K562 (cell line): ENCODE measurements at regions not wholly inside any gene's neighbourhood (a gene's known extent, or its start where the extent isn't known, plus 50 kb on each side); places are given as distances from the start of the nearest gene placed in this dataset.

Source experiments
- DLX4 ChIP-seq: fragments of 250-450 bp; sonication (Bioruptor Pico); IDR thresholded peaks from 2 replicates; pipeline ENCODE4 v1.6.1; 2021; ENCODE audit warnings: mild to moderate bottlenecking
- GABPB2 ChIP-seq: fragments of 250-450 bp; sonication (Bioruptor Pico); conservative IDR thresholded peaks from 2 replicates; pipeline ENCODE4 v1.5.1; 2021; ENCODE audit warnings: mild to moderate bottlenecking
- PHF21A ChIP-seq: fragments of 450-650 bp; IDR thresholded peaks from 2 replicates; pipeline ENCODE4 v1.6.1; 2017; ENCODE audit warnings: low read depth, borderline replicate concordance
- POLR2A ChIP-seq: fragments of 450-650 bp; conservative IDR thresholded peaks from 2 replicates; pipeline ENCODE4 v1.6.1; 2016
- PYGO2 ChIP-seq: fragments of 450-650 bp; IDR thresholded peaks from 2 replicates; pipeline ENCODE4 v1.6.1; 2016; ENCODE audit warnings: mild to moderate bottlenecking, missing genetic modification characterization, moderate library complexity, missing compliant biosample characterization
- RBFOX2 ChIP-seq: fragments of 200-400 bp; formaldehyde crosslinking; IDR thresholded peaks from 2 replicates; pipeline ENCODE4 v1.6.1; 2017; ENCODE audit warnings: low read depth, mild to moderate bottlenecking, low read length, moderate library complexity
- SNRNP70 ChIP-seq: fragments of 200-400 bp; formaldehyde crosslinking; optimal IDR thresholded peaks from 2 replicates; pipeline ENCODE3; 2017; ENCODE audit warnings: low read depth, low read length
- SRF ChIP-seq, 2 experiments: fragments of 250-450, 450-650 bp in 1 of 2; sonication (Bioruptor Pico) in 1 of 2; sonication (generic) in 1 of 2; formaldehyde crosslinking; IDR thresholded peaks; 2 replicates each; pipeline versions ENCODE4 v1.5.0 to v1.5.1; 2020 to 2022; ENCODE audit warnings: mild to moderate bottlenecking in 1 of 2, missing genetic modification reagents in 1 of 2
- ZNF398 ChIP-seq: fragments of 250-450 bp; sonication (Bioruptor Pico); IDR thresholded peaks from 2 replicates; pipeline ENCODE4 v1.8.0; 2021; ENCODE audit warnings: moderate library complexity, mild to moderate bottlenecking, inconsistent platforms
- ZNF586 ChIP-seq: fragments of 450-650 bp; formaldehyde crosslinking; conservative IDR thresholded peaks from 2 replicates; pipeline ENCODE4 v1.4.0; 2020; ENCODE audit warnings: mild to moderate bottlenecking, moderate library complexity
- ZNF75A ChIP-seq: fragments of 450-650 bp; formaldehyde crosslinking; IDR thresholded peaks from 2 replicates; pipeline ENCODE4 v1.4.0; 2020; ENCODE audit warnings: mild to moderate bottlenecking

GRCh38 chr17:56737421-56738161 is 96.1 kb downstream of the C17orf67 start (continued):
- TF ChIP-seq ZNF398 (CRISPR knock-in tag) (no peak), POLR2A (no peak), PHF21A (no peak), SRF (CRISPR knock-in tag; IDR thresholded peaks at IDR 0.05) (no peak), RBFOX2 (no peak), ZNF586 (CRISPR knock-in tag) (no peak), DLX4 (CRISPR knock-in tag) (no peak), ZNF75A (CRISPR knock-in tag) (no peak), PYGO2 (tag) (no peak), GABPB2 (CRISPR knock-in tag) (no peak), SNRNP70 (no peak)
